ENCODE measurements at regions not wholly inside any gene's neighbourhood (a gene's known extent, or its start where the extent isn't known, plus 50 kb on each side); places are given as distances from the start of the nearest gene placed in this dataset.

GRCh38 chr10:113438652-113439051 is 114.2 kb upstream of the HABP2 start:
- H3K36me3 ChIP-seq (ENCODE audit: insufficient read depth, low read length), result no peaks in the 10 kb centered on the region
- no peak overlapping the region for H3K27ac ChIP-seq (ENCODE audit: low read depth, low read length, poor library complexity, severe bottlenecking)
- H3K79me2 ChIP-seq (ENCODE audit: insufficient read depth, low read depth, low read length), result no peaks in the 10 kb centered on the region
- TF ChIP-seq EZH2phosphoT487 (IDR thresholded peaks at IDR 0.05; ENCODE audit: borderline replicate concordance, low read depth, low read length) (no peak), CTCF (conservative IDR thresholded peaks at IDR 0.05; ENCODE audit: low read length) (no peak)
- no peak for DNase-seq (ENCODE audit: low spot score)
- H3K4me2 ChIP-seq (ENCODE audit: low read length), result no peak overlapping the region
- no peaks in the 10 kb centered on the region for H3K9me2 ChIP-seq (ENCODE audit: insufficient read depth, low read length)
- CTCF ChIA-PET (ENCODE audit: unreplicated experiment), result no interaction called here
- no peaks in the 10 kb centered on the region for H3K9me3 ChIP-seq (ENCODE audit: low read length)
- no peak overlapping the region for H2AFZ ChIP-seq (ENCODE audit: low read length)
- POLR2A ChIA-PET, result no interaction called here
- H3K4me1 ChIP-seq (ENCODE audit: insufficient read depth, low read length, poor library complexity, severe bottlenecking), result no peaks in the 10 kb centered on the region
- intact Hi-C loops (cut with micrococcal nuclease; ENCODE audit: unreplicated experiment), result no loop called here
- no TSS peak for BruUV-seq (replicated peaks)
- H3K4me3 ChIP-seq (ENCODE audit: low read depth, low read length, poor library complexity, severe bottlenecking), result no peak overlapping the region
- H4K20me1 ChIP-seq (ENCODE audit: insufficient read depth, low read length), result no peaks in the 10 kb centered on the region

- Histone ChIP-seq H3K79me2 (ENCODE audit: insufficient read depth, low read depth, low read length) (no peaks in the 10 kb centered on the region), H3K4me3 (ENCODE audit: low read depth, low read length, poor library complexity, severe bottlenecking) (no peak overlapping the region), H2AFZ (ENCODE audit: low read length) (no peak overlapping the region), H3K27ac (ENCODE audit: low read depth, low read length, poor library complexity, severe bottlenecking) (no peak overlapping the region), H3K9me2 (ENCODE audit: insufficient read depth, low read length) (no peaks in the 10 kb centered on the region), H3K9me3 (ENCODE audit: low read length) (no peaks in the 10 kb centered on the region), H4K20me1 (ENCODE audit: insufficient read depth, low read length) (no peaks in the 10 kb centered on the region), H3K4me2 (ENCODE audit: low read length) (no peak overlapping the region), H3K36me3 (ENCODE audit: insufficient read depth, low read length) (no peaks in the 10 kb centered on the region), H3K4me1 (ENCODE audit: insufficient read depth, low read length, poor library complexity, severe bottlenecking) (no peaks in the 10 kb centered on the region)
- intact Hi-C loops (cut with micrococcal nuclease; ENCODE audit: unreplicated experiment), result no loop called here
- ChIA-PET CTCF (ENCODE audit: unreplicated experiment) (interaction anchor here (1.1 kb wide), 1 partner anchor 12 kb away, joined by 5 read pairs; no protein-coding TSS in a partner anchor), POLR2A (interaction anchor here (0.6 kb wide), 1 partner anchor 13 kb away, joined by 3 read pairs; no protein-coding TSS in a partner anchor)
- BruUV-seq (replicated peaks), result no TSS peak
- TF ChIP-seq EZH2phosphoT487 (IDR thresholded peaks at IDR 0.05; ENCODE audit: borderline replicate concordance, low read depth, low read length) (no peak), CTCF (conservative IDR thresholded peaks at IDR 0.05; ENCODE audit: low read length) (no peak)
- DNase-seq (ENCODE audit: low spot score), result no peak
These were observed 111.6 kb upstream of the HABP2 start for GRCh38 chr10:113441220-113441619.

GRCh38 chr10:113441686-113442270 is 111.1 kb upstream of the HABP2 start:
- Histone ChIP-seq H3K79me2 (ENCODE audit: insufficient read depth, low read depth, low read length) (no peaks in the 10 kb centered on the region), H3K4me2 (ENCODE audit: low read length) (no peak overlapping the region), H3K27ac (ENCODE audit: low read depth, low read length, poor library complexity, severe bottlenecking) (no peak overlapping the region), H4K20me1 (ENCODE audit: insufficient read depth, low read length) (no peaks in the 10 kb centered on the region), H3K9me3 (ENCODE audit: low read length) (no peaks in the 10 kb centered on the region), H3K4me3 (ENCODE audit: low read depth, low read length, poor library complexity, severe bottlenecking) (no peak overlapping the region), H3K4me1 (ENCODE audit: insufficient read depth, low read length, poor library complexity, severe bottlenecking) (no peaks in the 10 kb centered on the region), H3K36me3 (ENCODE audit: insufficient read depth, low read length) (no peaks in the 10 kb centered on the region), H3K9me2 (ENCODE audit: insufficient read depth, low read length) (no peaks in the 10 kb centered on the region), H2AFZ (ENCODE audit: low read length) (no peak overlapping the region)
- TF ChIP-seq EZH2phosphoT487 (IDR thresholded peaks at IDR 0.05; ENCODE audit: borderline replicate concordance, low read depth, low read length) (no peak), CTCF (conservative IDR thresholded peaks at IDR 0.05; ENCODE audit: low read length) (no peak)
- POLR2A ChIA-PET, result interaction anchor here (0.6 to 0.9 kb wide), 2 partner anchors 12 to 26 kb away, joined by 3 read pairs; no protein-coding TSS in a partner anchor
- no peak for DNase-seq (ENCODE audit: low spot score)
- CTCF ChIA-PET (ENCODE audit: unreplicated experiment), result interaction anchor here (1.1 kb wide), 1 partner anchor 11 kb away, joined by 5 read pairs; no protein-coding TSS in a partner anchor
- intact Hi-C loops (cut with micrococcal nuclease; ENCODE audit: unreplicated experiment), result no loop called here
- no TSS peak for BruUV-seq (replicated peaks)
